ENCODE measurements at regions not wholly inside any gene's neighbourhood (a gene's known extent, or its start where the extent isn't known, plus 50 kb on each side); places are given as distances from the start of the nearest gene placed in this dataset.

- no peaks in the 10 kb centered on the region for H3K9me3 ChIP-seq (ENCODE audit: insufficient read depth, low read depth, low read length)
- no peaks in the 10 kb centered on the region for H3K79me2 ChIP-seq (ENCODE audit: insufficient read depth, low read length)
- H3K4me1 ChIP-seq (ENCODE audit: insufficient read depth, low read length, poor library complexity, severe bottlenecking) = peaks cover 17% of the 10 kb centered on the region
- no peaks in the 10 kb centered on the region for H3K9me2 ChIP-seq (replicated peaks; ENCODE audit: low read depth, low read length)
- H4K20me1 ChIP-seq (ENCODE audit: insufficient read depth, low read length, poor library complexity, severe bottlenecking) = no peaks in the 10 kb centered on the region
- H3K9ac ChIP-seq (ENCODE audit: low read depth, low read length, poor library complexity, severe bottlenecking) = no peak overlapping the region
- no peaks in the 10 kb centered on the region for H3F3A ChIP-seq (ENCODE audit: low read depth)
- H3K27me3 ChIP-seq (ENCODE audit: insufficient read depth, low read length, poor library complexity, severe bottlenecking) = no peaks in the 10 kb centered on the region
- H3K36me3 ChIP-seq (ENCODE audit: insufficient read depth, low read length) = no peaks in the 10 kb centered on the region
- peak overlapping the region; percentile 69 for H2AFZ ChIP-seq (ENCODE audit: low read length)
- TF ChIP-seq EZH2phosphoT487 (IDR thresholded peaks at IDR 0.05; ENCODE audit: borderline replicate concordance) = no peak
- no peak for TF ChIP-seq CTCF (conservative IDR thresholded peaks at IDR 0.05; ENCODE audit: low read length)
- H3K4me2 ChIP-seq (ENCODE audit: low read depth, low read length, poor library complexity, severe bottlenecking) = peak overlapping the region; percentile 23
- no peak overlapping the region for H3K4me3 ChIP-seq (ENCODE audit: low read length, poor library complexity, severe bottlenecking)
These were observed 1741.5 kb downstream of the PCDH9 start for GRCh38 chr13:65488606-65489005.

GRCh38 chr13:65479692-65480091 is 1750.4 kb downstream of the PCDH9 start:
- H3K9me3 ChIP-seq (ENCODE audit: insufficient read depth, low read depth, low read length) = peaks cover 1% of the 10 kb centered on the region; the same call in 1 of the 2 replicates
- TF ChIP-seq EZH2phosphoT487 (IDR thresholded peaks at IDR 0.05; ENCODE audit: borderline replicate concordance) (no peak), CTCF (conservative IDR thresholded peaks at IDR 0.05; ENCODE audit: low read length) (no peak)
- H3K36me3 ChIP-seq (ENCODE audit: insufficient read depth, low read length) = no peaks in the 10 kb centered on the region
- no peaks in the 10 kb centered on the region for H3K4me1 ChIP-seq (ENCODE audit: insufficient read depth, low read length, poor library complexity, severe bottlenecking)
- no peak overlapping the region for H3K4me3 ChIP-seq (ENCODE audit: low read length, poor library complexity, severe bottlenecking)
- no peak overlapping the region for H3K9ac ChIP-seq (ENCODE audit: low read depth, low read length, poor library complexity, severe bottlenecking)
- H3K4me2 ChIP-seq (ENCODE audit: low read depth, low read length, poor library complexity, severe bottlenecking) = no peak overlapping the region
- H3K9me2 ChIP-seq (replicated peaks; ENCODE audit: low read depth, low read length) = no peaks in the 10 kb centered on the region
- H4K20me1 ChIP-seq (ENCODE audit: insufficient read depth, low read length, poor library complexity, severe bottlenecking) = no peaks in the 10 kb centered on the region
- H3K27me3 ChIP-seq (ENCODE audit: insufficient read depth, low read length, poor library complexity, severe bottlenecking) = no peaks in the 10 kb centered on the region
- no peak overlapping the region for H2AFZ ChIP-seq (ENCODE audit: low read length)
- H3K79me2 ChIP-seq (ENCODE audit: insufficient read depth, low read length) = no peaks in the 10 kb centered on the region
- H3F3A ChIP-seq (ENCODE audit: low read depth) = no peaks in the 10 kb centered on the region

- Histone ChIP-seq H3K4me1 (ENCODE audit: insufficient read depth, low read length, poor library complexity, severe bottlenecking) (peaks cover 45% of the 10 kb centered on the region), H4K20me1 (ENCODE audit: insufficient read depth, low read length, poor library complexity, severe bottlenecking) (no peaks in the 10 kb centered on the region), H3F3A (ENCODE audit: low read depth) (peaks cover 8% of the 10 kb centered on the region), H3K36me3 (ENCODE audit: insufficient read depth, low read length) (no peaks in the 10 kb centered on the region), H2AFZ (ENCODE audit: low read length) (no peak overlapping the region), H3K4me3 (ENCODE audit: low read length, poor library complexity, severe bottlenecking) (no peak overlapping the region), H3K9ac (ENCODE audit: low read depth, low read length, poor library complexity, severe bottlenecking) (no peak overlapping the region), H3K79me2 (ENCODE audit: insufficient read depth, low read length) (no peaks in the 10 kb centered on the region), H3K4me2 (ENCODE audit: low read depth, low read length, poor library complexity, severe bottlenecking) (no peak overlapping the region), H3K27me3 (ENCODE audit: insufficient read depth, low read length, poor library complexity, severe bottlenecking) (no peaks in the 10 kb centered on the region), H3K9me2 (replicated peaks; ENCODE audit: low read depth, low read length) (no peaks in the 10 kb centered on the region), H3K9me3 (ENCODE audit: insufficient read depth, low read depth, low read length) (0 out of 2 replicates have a peak, but pooled peaks cover 9% of the 10 kb centered on the region)
- no peak for TF ChIP-seq CTCF (conservative IDR thresholded peaks at IDR 0.05; ENCODE audit: low read length)
- no peak for TF ChIP-seq EZH2phosphoT487 (IDR thresholded peaks at IDR 0.05; ENCODE audit: borderline replicate concordance)
These were observed 1756.9 kb downstream of the PCDH9 start for GRCh38 chr13:65473196-65473595.

Measured in Loucy (cell line).